ENCODE measurements at regions not wholly inside any gene's neighbourhood (a gene's known extent, or its start where the extent isn't known, plus 50 kb on each side); places are given as distances from the start of the nearest gene placed in this dataset.

DNA sequence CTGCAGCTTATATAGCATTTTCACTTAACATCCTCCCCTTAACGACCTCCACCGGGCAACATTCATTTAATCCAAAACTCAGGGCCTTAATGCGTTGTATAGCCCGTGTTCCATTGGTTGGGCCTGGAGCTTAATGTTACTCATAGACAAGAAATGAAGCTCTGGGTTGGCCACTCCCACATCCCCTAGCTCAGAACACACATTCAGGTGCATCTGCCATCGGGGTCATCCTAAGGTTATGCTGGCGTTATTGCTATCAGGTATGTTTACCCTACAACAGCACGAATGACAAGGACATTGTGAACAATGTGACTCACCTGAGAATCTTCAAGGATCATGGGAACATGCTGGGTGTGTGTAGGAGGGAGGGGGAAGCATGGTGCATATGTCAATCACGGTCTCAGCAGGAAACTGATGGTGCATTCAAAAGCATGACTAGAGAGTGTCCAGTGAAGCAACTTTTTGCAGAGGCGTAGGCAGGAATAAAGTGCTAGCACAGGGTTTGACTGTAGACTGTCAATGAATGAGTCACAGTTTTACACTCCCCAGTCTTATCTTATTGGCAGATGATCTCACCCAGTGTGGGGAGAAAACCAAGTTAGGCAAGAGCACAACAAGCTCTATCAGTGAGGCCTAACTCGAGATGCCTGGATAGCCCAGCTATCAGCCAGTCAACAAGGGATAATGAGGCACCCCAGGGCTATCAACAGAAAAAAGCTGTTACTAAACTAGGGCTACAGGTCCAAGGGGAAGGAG, 402.1 kb upstream of the MCTP2 start:
- no peaks in the 10 kb centered on the region for H3K27me3 ChIP-seq
- intact Hi-C loops (cut with DNase I; ENCODE audit: low total_unique reads): no loop called here
- H3K9me3 ChIP-seq: no peaks in the 10 kb centered on the region
- TF ChIP-seq, protein P1, sequence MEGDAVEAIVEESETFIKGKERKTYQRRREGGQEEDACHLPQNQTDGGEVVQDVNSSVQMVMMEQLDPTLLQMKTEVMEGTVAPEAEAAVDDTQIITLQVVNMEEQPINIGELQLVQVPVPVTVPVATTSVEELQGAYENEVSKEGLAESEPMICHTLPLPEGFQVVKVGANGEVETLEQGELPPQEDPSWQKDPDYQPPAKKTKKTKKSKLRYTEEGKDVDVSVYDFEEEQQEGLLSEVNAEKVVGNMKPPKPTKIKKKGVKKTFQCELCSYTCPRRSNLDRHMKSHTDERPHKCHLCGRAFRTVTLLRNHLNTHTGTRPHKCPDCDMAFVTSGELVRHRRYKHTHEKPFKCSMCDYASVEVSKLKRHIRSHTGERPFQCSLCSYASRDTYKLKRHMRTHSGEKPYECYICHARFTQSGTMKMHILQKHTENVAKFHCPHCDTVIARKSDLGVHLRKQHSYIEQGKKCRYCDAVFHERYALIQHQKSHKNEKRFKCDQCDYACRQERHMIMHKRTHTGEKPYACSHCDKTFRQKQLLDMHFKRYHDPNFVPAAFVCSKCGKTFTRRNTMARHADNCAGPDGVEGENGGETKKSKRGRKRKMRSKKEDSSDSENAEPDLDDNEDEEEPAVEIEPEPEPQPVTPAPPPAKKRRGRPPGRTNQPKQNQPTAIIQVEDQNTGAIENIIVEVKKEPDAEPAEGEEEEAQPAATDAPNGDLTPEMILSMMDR (IDR thresholded peaks at IDR 0.05): no peak
- no peak for TF ChIP-seq EP300 (IDR thresholded peaks at IDR 0.05; ENCODE audit: low read depth)
- TF ChIP-seq POLR2AphosphoS5 (IDR thresholded peaks at IDR 0.05): no peak
- no peak for TF ChIP-seq POLR2A (IDR thresholded peaks at IDR 0.05)
- in situ Hi-C loops (cut with MboI; ENCODE audit: low pct_ligation_motif_present in 1 of 4, low pct_unique_long_range_greater_than_20kb in 1 of 4, low sequenced_read_pairs in 3 of 4): no loop called here
- H3K4me1 ChIP-seq: no peaks in the 10 kb centered on the region
- no peak overlapping the region for H3K27ac ChIP-seq
- H3K36me3 ChIP-seq: no peaks in the 10 kb centered on the region
- DNase-seq: no peak
- H3K4me3 ChIP-seq: no peak overlapping the region
- 60% methylated on average over 1 to 10 of the region's 10 CpGs for WGBS, 2 donors (ENCODE audit: low coverage in 1 of 2)

DNA sequence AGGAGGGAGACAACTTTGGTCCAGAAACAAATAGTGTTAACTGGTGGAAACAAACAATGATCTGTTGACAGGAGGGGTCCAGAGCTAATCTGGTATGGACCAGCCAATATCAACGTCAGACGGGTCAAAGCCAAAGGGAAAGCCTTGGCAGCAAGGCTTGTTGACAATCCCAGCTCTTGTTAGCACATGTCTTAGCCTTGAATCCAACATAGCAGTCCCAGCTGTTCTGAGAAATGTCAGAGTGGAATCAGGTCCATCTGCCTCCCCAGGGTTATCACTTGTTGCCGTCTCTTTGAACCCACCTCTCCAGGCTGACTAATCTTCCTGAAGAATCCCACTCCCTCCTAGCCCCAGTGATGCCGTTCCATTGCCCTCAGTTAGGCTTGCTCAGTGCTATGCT, 404.6 kb upstream of the MCTP2 start:
- DNase-seq: no peak
- 74 to 78% methylated on average over 2 to 4 of the region's 4 CpGs for WGBS, 2 donors (ENCODE audit: low coverage in 1 of 2)
- Histone ChIP-seq H3K27ac (no peak overlapping the region), H3K4me1 (no peaks in the 10 kb centered on the region), H3K36me3 (no peaks in the 10 kb centered on the region), H3K4me3 (no peak overlapping the region), H3K9me3 (no peaks in the 10 kb centered on the region), H3K27me3 (no peaks in the 10 kb centered on the region)
- TF ChIP-seq, protein P1 (IDR thresholded peaks at IDR 0.05): no peak
- intact Hi-C loops (cut with DNase I; ENCODE audit: low total_unique reads) (no loop called here), in situ Hi-C loops (cut with MboI; ENCODE audit: low pct_ligation_motif_present in 1 of 4, low pct_unique_long_range_greater_than_20kb in 1 of 4, low sequenced_read_pairs in 3 of 4) (no loop called here)

DNA sequence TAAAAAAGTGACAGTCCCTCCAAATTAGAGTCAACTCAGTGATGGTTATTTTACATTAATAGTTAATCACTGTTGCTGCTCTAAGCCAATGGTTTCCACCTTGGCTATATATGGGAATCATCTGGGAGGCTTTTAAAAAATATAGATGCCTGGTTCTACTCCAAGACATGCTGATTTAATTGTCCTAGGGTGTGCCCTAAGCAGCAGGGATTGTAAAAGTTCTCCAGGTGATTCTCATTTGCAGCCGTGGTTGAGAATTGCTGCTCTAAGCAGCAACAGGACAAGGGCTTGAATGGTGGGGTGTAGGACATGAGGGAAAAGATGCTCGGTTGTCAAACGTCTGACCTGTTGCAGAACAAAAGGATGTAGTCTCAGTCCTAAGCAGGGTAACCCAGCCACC, 405.1 kb upstream of the MCTP2 start:
- in situ Hi-C loops (cut with MboI; ENCODE audit: low pct_ligation_motif_present in 1 of 4, low pct_unique_long_range_greater_than_20kb in 1 of 4, low sequenced_read_pairs in 3 of 4) (no loop called here), intact Hi-C loops (cut with DNase I; ENCODE audit: low total_unique reads) (no loop called here)
- no peaks in the 10 kb centered on the region for H3K36me3 ChIP-seq
- no peak overlapping the region for H3K4me3 ChIP-seq
- no peaks in the 10 kb centered on the region for H3K4me1 ChIP-seq
- no peak for DNase-seq
- H3K9me3 ChIP-seq: no peaks in the 10 kb centered on the region
- 43% methylated on average over 3 of the region's 3 CpGs; no CpG with 5 or more reads in 1 of the 2 donors for WGBS, 2 donors (ENCODE audit: low coverage in 1 of 2)
- H3K27ac ChIP-seq: no peak overlapping the region
- TF ChIP-seq POLR2A (IDR thresholded peaks at IDR 0.05) (no peak), EP300 (IDR thresholded peaks at IDR 0.05; ENCODE audit: low read depth) (no peak), POLR2AphosphoS5 (IDR thresholded peaks at IDR 0.05) (no peak)
- TF ChIP-seq, protein P1 (IDR thresholded peaks at IDR 0.05): no peak
- no peaks in the 10 kb centered on the region for H3K27me3 ChIP-seq

DNA sequence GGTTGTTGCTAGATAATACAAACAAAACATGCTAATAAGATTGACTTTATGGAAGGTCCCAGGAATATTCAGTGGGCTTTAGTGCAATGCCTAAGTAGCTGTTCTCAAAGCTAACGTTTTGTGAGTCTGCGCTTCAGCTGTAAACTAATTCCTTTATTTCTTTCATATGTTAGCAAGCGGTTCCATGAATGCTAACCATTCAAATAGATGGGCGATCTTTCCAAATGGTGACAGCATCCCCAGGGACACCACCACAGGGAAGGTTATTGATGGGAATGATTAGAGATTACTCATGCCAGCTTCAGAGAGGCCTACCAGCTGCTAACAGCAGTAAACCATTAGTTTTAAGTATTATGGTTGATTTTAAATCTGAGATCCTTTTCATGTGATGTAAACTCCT, 405.7 kb upstream of the MCTP2 start:
- H3K27ac ChIP-seq: no peak overlapping the region
- 39 to 60% methylated on average over 3 to 4 of the region's 4 CpGs for WGBS, 2 donors (ENCODE audit: low coverage in 1 of 2)
- intact Hi-C loops (cut with DNase I; ENCODE audit: low total_unique reads): no loop called here
- H3K27me3 ChIP-seq: no peaks in the 10 kb centered on the region
- in situ Hi-C loops (cut with MboI; ENCODE audit: low pct_ligation_motif_present in 1 of 4, low pct_unique_long_range_greater_than_20kb in 1 of 4, low sequenced_read_pairs in 3 of 4): no loop called here
- no peaks in the 10 kb centered on the region for H3K9me3 ChIP-seq
- no peak for DNase-seq
- TF ChIP-seq EP300 (IDR thresholded peaks at IDR 0.05; ENCODE audit: low read depth) (no peak), POLR2AphosphoS5 (IDR thresholded peaks at IDR 0.05) (no peak), POLR2A (IDR thresholded peaks at IDR 0.05) (no peak)
- TF ChIP-seq, protein P1 (IDR thresholded peaks at IDR 0.05): no peak
- H3K4me1 ChIP-seq: no peaks in the 10 kb centered on the region
- no peak overlapping the region for H3K4me3 ChIP-seq
- no peaks in the 10 kb centered on the region for H3K36me3 ChIP-seq
